Neural progenitor cell (in vitro differentiated cells): ENCODE measurements at regions not wholly inside any gene's neighbourhood (a gene's known extent, or its start where the extent isn't known, plus 50 kb on each side); places are given as distances from the start of the nearest gene placed in this dataset.
A peak's percentile ranks its signal among the peaks of the same experiment; 100 is the strongest.

Source experiments
- DNase-seq: peaks from one replicate; pipeline ENCODE4 v3.0.0-alpha.2; 2016; ENCODE audit warnings: low spot score
- H2AFZ ChIP-seq: fragments of 200-600 bp; sonication (generic); replicated peaks from 2 replicates; pipeline ENCODE4 v1.6.1; 2016; ENCODE audit warnings: antibody characterized with exemption
- H3F3A ChIP-seq: fragments of 200-600 bp; sonication (generic); 2 replicates; pipeline ENCODE4 v1.6.1; 2016; ENCODE audit warnings: antibody characterized with exemption, low read depth
- H3K27ac ChIP-seq: fragments of 200-600 bp; sonication (generic); 2 replicates; pipeline ENCODE4 v1.5.1; 2016; ENCODE audit warnings: mild to moderate bottlenecking
- H3K27me3 ChIP-seq: fragments of 200-600 bp; sonication (generic); 2 replicates; pipeline ENCODE4 v1.6.1; 2016; ENCODE audit warnings: mild to moderate bottlenecking, moderate library complexity
- H3K36me3 ChIP-seq: fragments of 200-600 bp; sonication (generic); 2 replicates; pipeline ENCODE4 v1.5.1; 2016
- H3K4me1 ChIP-seq: fragments of 200-600 bp; sonication (generic); 2 replicates; pipeline ENCODE4 v1.6.1; 2016; ENCODE audit warnings: mixed run types
- H3K4me2 ChIP-seq: fragments of 200-600 bp; sonication (generic); 2 replicates; pipeline ENCODE4 v1.6.1; 2016
- H3K4me3 ChIP-seq: fragments of 200-600 bp; sonication (generic); 2 replicates; pipeline ENCODE4 v1.5.1; 2016
- H3K79me2 ChIP-seq: fragments of 200-600 bp; sonication (generic); 2 replicates; pipeline ENCODE4 v1.6.1; 2016; ENCODE audit warnings: low read depth
- H3K9ac ChIP-seq: fragments of 200-600 bp; sonication (generic); 2 replicates; pipeline ENCODE4 v1.6.1; 2016
- H3K9me3 ChIP-seq: fragments of 200-600 bp; sonication (generic); 2 replicates; pipeline ENCODE4 v1.5.1; 2016; ENCODE audit warnings: low read depth
- H4K20me1 ChIP-seq: fragments of 200-600 bp; sonication (generic); 2 replicates; pipeline ENCODE4 v1.6.1; 2016; ENCODE audit warnings: low read depth
- H3K27ac Mint-ChIP-seq: 3 replicates; pipeline ENCODE4 v1.8.0; 2021; ENCODE audit warnings: mixed read lengths
- H3K27me3 Mint-ChIP-seq: 2 replicates; pipeline ENCODE4 v1.8.0; 2022; ENCODE audit warnings: low read depth, mild to moderate bottlenecking, inconsistent platforms, moderate library complexity, mixed read lengths; ENCODE audit not compliant: insufficient read depth
- H3K36me3 Mint-ChIP-seq: 3 replicates; pipeline ENCODE4 v1.8.0; 2021; ENCODE audit warnings: mixed read lengths
- H3K4me1 Mint-ChIP-seq: 3 replicates; pipeline ENCODE4 v1.8.0; 2021; ENCODE audit warnings: mixed read lengths
- H3K4me3 Mint-ChIP-seq: 3 replicates; pipeline ENCODE4 v1.8.0; 2021; ENCODE audit warnings: mild to moderate bottlenecking, moderate library complexity, mixed read lengths
- H3K9me3 Mint-ChIP-seq: 3 replicates; pipeline ENCODE4 v1.8.0; 2020; ENCODE audit warnings: mixed read lengths
- EZH2 ChIP-seq: fragments of 200-600 bp; sonication (generic); IDR thresholded peaks from 2 replicates; pipeline ENCODE4 v1.6.1; 2017; ENCODE audit warnings: antibody characterized with exemption, mild to moderate bottlenecking, moderate library complexity
- EZH2phosphoT487 ChIP-seq: fragments of 200-600 bp; sonication (generic); IDR thresholded peaks from 2 replicates; pipeline ENCODE4 v1.6.1; 2017; ENCODE audit warnings: antibody characterized with exemption
- TF ChIP-seq, protein P1 (sequence below): fragments of 200-600 bp; sonication (generic); IDR thresholded peaks from 2 replicates; pipeline ENCODE4 v1.5.1; 2017; ENCODE audit warnings: antibody characterized with exemption, mild to moderate bottlenecking

DNA sequence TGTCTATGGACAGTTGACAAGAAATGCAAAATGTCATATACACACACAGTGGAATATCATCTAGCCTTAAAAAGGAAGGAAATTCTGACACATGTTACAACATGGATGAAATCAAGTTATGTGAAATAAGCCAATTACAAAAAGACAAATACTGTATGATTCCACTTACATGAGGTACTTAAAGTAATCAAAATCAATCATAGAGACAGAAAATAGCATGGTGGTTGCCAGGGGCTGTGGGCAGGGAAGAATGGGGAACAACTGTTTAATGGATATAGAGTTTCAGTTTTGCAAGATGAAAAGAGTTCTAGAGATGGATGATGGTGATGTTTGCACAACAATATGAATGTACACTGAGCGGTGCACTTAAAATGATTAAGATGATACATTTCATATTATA lies 613.8 kb upstream of the ZNF385D start:
- H3K27me3 Mint-ChIP-seq, result peaks cover 2% of the 10 kb centered on the region
- DNase-seq, result no peak
- Histone ChIP-seq H4K20me1 (no peaks in the 10 kb centered on the region), H3K79me2 (no peaks in the 10 kb centered on the region), H3K9me3 (no peaks in the 10 kb centered on the region), H2AFZ (no peak overlapping the region), H3K9ac (no peak overlapping the region), H3K4me1 (no peaks in the 10 kb centered on the region), H3K4me3 (no peak overlapping the region), H3K4me2 (no peak overlapping the region), H3K27me3 (peaks cover 16% of the 10 kb centered on the region), H3K27ac (no peak overlapping the region), H3K36me3 (no peaks in the 10 kb centered on the region), H3F3A (no peaks in the 10 kb centered on the region)
- H3K27ac Mint-ChIP-seq, result no peak overlapping the region
- H3K4me1 Mint-ChIP-seq, result no peaks in the 10 kb centered on the region
- H3K9me3 Mint-ChIP-seq, result no peaks in the 10 kb centered on the region
- H3K4me3 Mint-ChIP-seq, result no peak overlapping the region
- TF ChIP-seq, protein P1, sequence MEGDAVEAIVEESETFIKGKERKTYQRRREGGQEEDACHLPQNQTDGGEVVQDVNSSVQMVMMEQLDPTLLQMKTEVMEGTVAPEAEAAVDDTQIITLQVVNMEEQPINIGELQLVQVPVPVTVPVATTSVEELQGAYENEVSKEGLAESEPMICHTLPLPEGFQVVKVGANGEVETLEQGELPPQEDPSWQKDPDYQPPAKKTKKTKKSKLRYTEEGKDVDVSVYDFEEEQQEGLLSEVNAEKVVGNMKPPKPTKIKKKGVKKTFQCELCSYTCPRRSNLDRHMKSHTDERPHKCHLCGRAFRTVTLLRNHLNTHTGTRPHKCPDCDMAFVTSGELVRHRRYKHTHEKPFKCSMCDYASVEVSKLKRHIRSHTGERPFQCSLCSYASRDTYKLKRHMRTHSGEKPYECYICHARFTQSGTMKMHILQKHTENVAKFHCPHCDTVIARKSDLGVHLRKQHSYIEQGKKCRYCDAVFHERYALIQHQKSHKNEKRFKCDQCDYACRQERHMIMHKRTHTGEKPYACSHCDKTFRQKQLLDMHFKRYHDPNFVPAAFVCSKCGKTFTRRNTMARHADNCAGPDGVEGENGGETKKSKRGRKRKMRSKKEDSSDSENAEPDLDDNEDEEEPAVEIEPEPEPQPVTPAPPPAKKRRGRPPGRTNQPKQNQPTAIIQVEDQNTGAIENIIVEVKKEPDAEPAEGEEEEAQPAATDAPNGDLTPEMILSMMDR, result no peak
- TF ChIP-seq EZH2 (no peak), EZH2phosphoT487 (no peak)
- H3K36me3 Mint-ChIP-seq, result no peaks in the 10 kb centered on the region

DNA sequence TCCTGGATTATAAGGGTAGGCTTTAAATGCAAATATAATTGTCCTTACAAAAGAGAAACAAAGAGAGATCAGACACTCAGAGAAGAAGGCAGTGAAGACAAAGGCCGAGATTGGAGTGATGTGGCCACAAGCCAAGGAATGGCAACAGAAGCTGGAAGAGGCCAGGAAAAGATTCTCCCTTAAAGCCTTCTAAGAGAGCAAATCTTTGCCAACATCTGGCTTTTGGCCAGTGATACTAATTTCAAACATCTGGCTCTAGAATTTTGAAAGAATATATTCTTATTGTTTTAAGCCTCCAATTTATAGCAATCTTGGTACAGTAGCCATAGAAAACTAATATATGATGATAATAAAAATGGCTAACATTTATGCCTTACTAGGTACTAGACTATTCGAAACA lies 615.8 kb upstream of the ZNF385D start:
- Mint-ChIP-seq H3K4me1 (peaks cover 4% of the 10 kb centered on the region), H3K27ac (no peak overlapping the region), H3K27me3 (peaks cover 16% of the 10 kb centered on the region), H3K4me3 (no peak overlapping the region), H3K36me3 (no peaks in the 10 kb centered on the region), H3K9me3 (peaks cover 3% of the 10 kb centered on the region)
- Histone ChIP-seq H3K79me2 (no peaks in the 10 kb centered on the region), H3K4me3 (no peak overlapping the region), H3K27me3 (peaks cover 36% of the 10 kb centered on the region), H3K36me3 (no peaks in the 10 kb centered on the region), H3K4me2 (no peak overlapping the region), H3K4me1 (no peaks in the 10 kb centered on the region), H3K27ac (no peak overlapping the region), H4K20me1 (peaks cover 4% of the 10 kb centered on the region), H2AFZ (no peak overlapping the region), H3K9ac (no peak overlapping the region), H3K9me3 (no peaks in the 10 kb centered on the region), H3F3A (peaks cover 4% of the 10 kb centered on the region)
- DNase-seq, result no peak
- no peak for TF ChIP-seq EZH2phosphoT487
- TF ChIP-seq EZH2, result no peak
- TF ChIP-seq, protein P1, result no peak

DNA sequence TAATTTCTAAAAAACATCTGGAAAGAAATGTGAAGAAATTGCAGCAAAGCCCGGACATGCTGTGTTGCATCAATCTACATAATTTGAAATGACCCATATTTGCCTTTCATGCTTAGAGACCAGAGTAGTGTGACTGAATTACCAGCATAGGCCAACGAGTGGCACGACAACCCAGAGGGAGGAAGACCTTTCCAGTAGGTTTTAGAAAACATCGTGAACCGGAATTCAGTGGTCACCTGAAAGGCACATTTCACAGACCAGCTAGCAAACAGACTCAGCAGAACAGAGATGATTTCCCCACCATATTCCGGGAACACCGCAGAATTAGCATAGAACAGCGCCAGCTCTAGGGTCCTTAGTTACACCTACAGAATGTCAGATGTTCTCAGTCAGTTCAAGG lies 620.0 kb upstream of the ZNF385D start:
- H3K4me3 ChIP-seq, result no peak overlapping the region
- TF ChIP-seq EZH2 (no peak), EZH2phosphoT487 (no peak)
- Mint-ChIP-seq H3K4me1 (peaks cover 11% of the 10 kb centered on the region), H3K9me3 (peaks cover 3% of the 10 kb centered on the region), H3K27ac (no peak overlapping the region), H3K36me3 (no peaks in the 10 kb centered on the region), H3K4me3 (peak overlapping the region; percentile 80), H3K27me3 (peaks cover 32% of the 10 kb centered on the region)
- peaks cover 4% of the 10 kb centered on the region for H3F3A ChIP-seq
- no peaks in the 10 kb centered on the region for H3K36me3 ChIP-seq
- H3K4me1 ChIP-seq, result no peaks in the 10 kb centered on the region
- no peaks in the 10 kb centered on the region for H3K9me3 ChIP-seq
- no peaks in the 10 kb centered on the region for H3K79me2 ChIP-seq
- no peak for DNase-seq
- no peak overlapping the region for H3K4me2 ChIP-seq
- peaks cover 72% of the 10 kb centered on the region for H3K27me3 ChIP-seq
- H3K9ac ChIP-seq, result no peak overlapping the region
- peaks cover 6% of the 10 kb centered on the region for H4K20me1 ChIP-seq
- H3K27ac ChIP-seq, result no peak overlapping the region
- no peak overlapping the region for H2AFZ ChIP-seq

DNA sequence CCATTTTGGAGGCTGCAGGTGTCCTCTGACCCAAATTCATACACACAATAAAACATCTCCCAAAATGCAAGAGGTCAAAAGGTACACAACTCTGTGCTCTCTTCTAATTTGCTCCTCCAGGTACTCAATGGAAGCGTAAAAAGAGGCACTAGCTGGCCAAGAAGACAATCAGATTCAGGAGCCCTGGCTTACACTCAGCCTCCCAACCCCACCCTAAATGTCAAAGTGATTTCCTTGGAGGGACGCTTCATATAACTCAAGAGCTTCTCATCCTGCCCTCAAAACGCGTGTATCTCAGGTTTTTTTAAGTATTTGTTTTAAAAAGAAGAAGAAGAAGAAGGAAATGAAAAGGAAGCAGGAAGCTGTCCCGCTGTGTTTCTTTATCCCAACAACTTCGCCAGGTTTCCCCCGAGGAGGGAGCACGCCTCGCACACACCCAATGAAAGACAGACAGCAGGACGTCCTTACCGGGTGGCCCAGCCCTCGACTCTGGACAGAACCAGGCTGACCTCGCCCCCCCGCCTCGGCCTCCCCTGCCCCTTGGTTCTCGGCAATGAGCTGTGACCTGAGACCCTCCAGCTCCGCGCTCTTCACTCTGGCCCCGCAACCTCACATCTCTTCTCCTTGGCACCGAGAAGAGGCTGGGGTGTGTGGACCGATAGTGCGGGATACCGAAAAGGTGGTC lies 620.7 kb upstream of the ZNF385D start:
- TF ChIP-seq EZH2 (no peak), EZH2phosphoT487 (no peak)
- peak overlapping the region; percentile 96 for H3K4me2 ChIP-seq
- H3K36me3 Mint-ChIP-seq, result no peaks in the 10 kb centered on the region
- no peak overlapping the region for H3K9ac ChIP-seq
- peaks cover 72% of the 10 kb centered on the region for H3K27me3 ChIP-seq
- peak; percentile 49 for DNase-seq
- H4K20me1 ChIP-seq, result peaks cover 6% of the 10 kb centered on the region
- peak overlapping the region; percentile 85 for H2AFZ ChIP-seq
- no peak overlapping the region for H3K27ac ChIP-seq
- H3K4me3 ChIP-seq, result peak overlapping the region; percentile 54
- peaks cover 11% of the 10 kb centered on the region for H3K4me1 Mint-ChIP-seq
- H3K27me3 Mint-ChIP-seq, result peaks cover 32% of the 10 kb centered on the region
- H3F3A ChIP-seq, result peaks cover 4% of the 10 kb centered on the region
- H3K4me1 ChIP-seq, result peaks cover 4% of the 10 kb centered on the region
- no peak overlapping the region for H3K27ac Mint-ChIP-seq
- peak overlapping the region; percentile 80 for H3K4me3 Mint-ChIP-seq
- H3K79me2 ChIP-seq, result no peaks in the 10 kb centered on the region
- no peaks in the 10 kb centered on the region for H3K36me3 ChIP-seq
- no peaks in the 10 kb centered on the region for H3K9me3 ChIP-seq
- peaks cover 3% of the 10 kb centered on the region for H3K9me3 Mint-ChIP-seq
